Liver (tissue), 8 donors: ENCODE measurements at regions not wholly inside any gene's neighbourhood (a gene's known extent, or its start where the extent isn't known, plus 50 kb on each side); places are given as distances from the start of the nearest gene placed in this dataset.

Source experiments
- DNase-seq: peaks from one replicate; pipeline ENCODE4 v3.0.0-alpha.2; 2017; ENCODE audit warnings: low spot score
- H3K27ac ChIP-seq, 2 donors: one replicate each; pipeline ENCODE4 v1.7.0; 2013; ENCODE audit warnings: inconsistent platforms in 2 of 2, low read length in 2 of 2, control low read depth in 1 of 2, low read depth in 1 of 2, mild to moderate bottlenecking in 1 of 2
- H3K27me3 ChIP-seq, 4 donors: one replicate each; pipeline versions ENCODE4 v1.6.1 to v1.7.0; 2013; ENCODE audit warnings: low read length in 3 of 4, inconsistent platforms in 1 of 4, mild to moderate bottlenecking in 1 of 4, moderate library complexity in 1 of 4; ENCODE audit not compliant: control insufficient read depth in 4 of 4, insufficient read depth in 4 of 4
- H3K36me3 ChIP-seq, 4 donors: one replicate each; pipeline versions ENCODE4 v1.6.1 to v1.7.0; 2013; ENCODE audit warnings: low read length in 3 of 4, mild to moderate bottlenecking in 3 of 4, low read depth in 1 of 4, moderate library complexity in 1 of 4; ENCODE audit not compliant: control insufficient read depth in 4 of 4, insufficient read depth in 3 of 4
- H3K4me1 ChIP-seq, 4 donors: one replicate each; pipeline versions ENCODE4 v1.6.1 to v1.7.0; 2013; ENCODE audit warnings: low read length in 3 of 4, mild to moderate bottlenecking in 3 of 4, moderate library complexity in 1 of 4; ENCODE audit not compliant: control insufficient read depth in 4 of 4, insufficient read depth in 4 of 4
- H3K4me3 ChIP-seq, 3 donors: one replicate each; pipeline versions ENCODE4 v1.6.1 to v1.7.0; 2013; ENCODE audit warnings: low read length in 3 of 3, control low read depth in 1 of 3, low read depth in 1 of 3, mild to moderate bottlenecking in 1 of 3
- H3K9ac ChIP-seq, 2 donors: one replicate each; pipeline ENCODE4 v1.7.0; 2013; ENCODE audit warnings: low read length in 2 of 2, mild to moderate bottlenecking in 2 of 2, moderate library complexity in 2 of 2, control low read depth in 1 of 2, low read depth in 1 of 2
- H3K9me3 ChIP-seq, 4 donors: one replicate each; pipeline versions ENCODE4 v1.6.1 to v1.7.0; 2013; ENCODE audit warnings: low read length in 3 of 4; ENCODE audit not compliant: control insufficient read depth in 4 of 4
- EGR1 ChIP-seq, 2 donors: IDR thresholded peaks; 2 replicates each; pipeline ENCODE4 v1.6.1; 2016 to 2018; ENCODE audit warnings: antibody characterized with exemption in 2 of 2, low read depth in 2 of 2
- FOXA1 ChIP-seq: IDR thresholded peaks from 2 replicates; pipeline ENCODE4 v1.6.1; 2016; ENCODE audit warnings: antibody characterized with exemption
- FOXA2 ChIP-seq: IDR thresholded peaks from 2 replicates; pipeline ENCODE4 v1.6.1; 2016; ENCODE audit warnings: antibody characterized with exemption
- GABPA ChIP-seq, 2 donors: IDR thresholded peaks in 1 of 2; conservative IDR thresholded peaks in 1 of 2; 2 replicates each; pipeline ENCODE4 v1.6.1; 2016; ENCODE audit warnings: antibody characterized with exemption in 2 of 2, mild to moderate bottlenecking in 1 of 2, moderate library complexity in 1 of 2
- HNF4A ChIP-seq, 2 donors: conservative IDR thresholded peaks; 2 replicates each; pipeline ENCODE4 v1.6.1; 2016; ENCODE audit warnings: antibody characterized with exemption in 2 of 2, mild to moderate bottlenecking in 2 of 2
- HNF4G ChIP-seq: IDR thresholded peaks from 2 replicates; pipeline ENCODE4 v1.6.1; 2016; ENCODE audit warnings: antibody characterized with exemption
- JUND ChIP-seq, 2 donors: IDR thresholded peaks; 2 replicates each; pipeline ENCODE4 v1.6.1; 2016; ENCODE audit warnings: antibody characterized with exemption in 2 of 2
- RAD21 ChIP-seq, 2 donors: IDR thresholded peaks; 2 replicates each; pipeline ENCODE4 v1.6.1; 2016; ENCODE audit warnings: antibody characterized with exemption in 2 of 2, mild to moderate bottlenecking in 2 of 2
- RXRA ChIP-seq, 2 donors: IDR thresholded peaks; 2 replicates each; pipeline ENCODE4 v1.6.1; 2017 to 2018; ENCODE audit warnings: antibody characterized with exemption in 2 of 2, mild to moderate bottlenecking in 1 of 2
- SP1 ChIP-seq: IDR thresholded peaks from 2 replicates; pipeline ENCODE4 v1.6.1; 2018; ENCODE audit warnings: antibody characterized with exemption, mild to moderate bottlenecking
- YY1 ChIP-seq: IDR thresholded peaks from 2 replicates; pipeline ENCODE4 v1.6.1; 2016; ENCODE audit warnings: antibody characterized with exemption, mild to moderate bottlenecking
- ZBTB33 ChIP-seq: IDR thresholded peaks from 2 replicates; pipeline ENCODE4 v1.6.1; 2016; ENCODE audit warnings: antibody characterized with exemption
- WGBS: extraction: QIAGEN DNeasy Blood & Tissue Kit; methylation state at CpG from one replicate; pipeline ENCODE4 v1.1.7; 2013; 5-methylcytosine and 5-hydroxymethylcytosine counted together
- TF ChIP-seq, protein P1 (sequence below): IDR thresholded peaks from 2 replicates; pipeline ENCODE4 v1.6.1; 2016; ENCODE audit warnings: antibody characterized with exemption
- TF ChIP-seq, protein P2 (sequence below): fragments of 150-350 bp; IDR thresholded peaks from 2 replicates; pipeline ENCODE4 v1.5.1; 2017; ENCODE audit warnings: improper control_type of control experiment, low read depth, low read length; ENCODE audit not compliant: missing input control
- donor health status: healthy.
- donor health status: healthy.
- donor health status: healthy.
- donor health status: healthy.
- donor health status: healthy.

- TF ChIP-seq ZBTB33 (no peak), SP1 (no peak), HNF4A (conservative IDR thresholded peaks at IDR 0.05) (no peak), RXRA (IDR thresholded peaks at IDR 0.05) (no peak), HNF4G (no peak), EGR1 (IDR thresholded peaks at IDR 0.05; ENCODE audit: low read depth in 2 of 2) (no peak)
- TF ChIP-seq, protein P1, sequence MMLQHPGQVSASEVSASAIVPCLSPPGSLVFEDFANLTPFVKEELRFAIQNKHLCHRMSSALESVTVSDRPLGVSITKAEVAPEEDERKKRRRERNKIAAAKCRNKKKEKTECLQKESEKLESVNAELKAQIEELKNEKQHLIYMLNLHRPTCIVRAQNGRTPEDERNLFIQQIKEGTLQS = no peak
These were observed 127.3 kb upstream of the MAGEB16 start (continued) for GRCh38 chrX:35670889-35671288.

- 64% methylated on average over 2 of the region's 2 CpGs for WGBS
These were observed 123.0 kb upstream of the MAGEB16 start for GRCh38 chrX:35675151-35675550.

More at GRCh38 chrX:35675151-35675550, 123.0 kb upstream of the MAGEB16 start:
- TF ChIP-seq, protein P1 = no peak
- TF ChIP-seq SP1 (no peak), HNF4G (no peak), GABPA (IDR thresholded peaks at IDR 0.05 in 1 of 2, conservative IDR thresholded peaks at IDR 0.05 in 1 of 2) (no peak), ZBTB33 (no peak), FOXA2 (no peak), JUND (IDR thresholded peaks at IDR 0.05) (no peak), YY1 (no peak), FOXA1 (no peak), RAD21 (IDR thresholded peaks at IDR 0.05) (no peak), RXRA (IDR thresholded peaks at IDR 0.05) (no peak), EGR1 (IDR thresholded peaks at IDR 0.05; ENCODE audit: low read depth in 2 of 2) (no peak)
- TF ChIP-seq, protein P2, sequence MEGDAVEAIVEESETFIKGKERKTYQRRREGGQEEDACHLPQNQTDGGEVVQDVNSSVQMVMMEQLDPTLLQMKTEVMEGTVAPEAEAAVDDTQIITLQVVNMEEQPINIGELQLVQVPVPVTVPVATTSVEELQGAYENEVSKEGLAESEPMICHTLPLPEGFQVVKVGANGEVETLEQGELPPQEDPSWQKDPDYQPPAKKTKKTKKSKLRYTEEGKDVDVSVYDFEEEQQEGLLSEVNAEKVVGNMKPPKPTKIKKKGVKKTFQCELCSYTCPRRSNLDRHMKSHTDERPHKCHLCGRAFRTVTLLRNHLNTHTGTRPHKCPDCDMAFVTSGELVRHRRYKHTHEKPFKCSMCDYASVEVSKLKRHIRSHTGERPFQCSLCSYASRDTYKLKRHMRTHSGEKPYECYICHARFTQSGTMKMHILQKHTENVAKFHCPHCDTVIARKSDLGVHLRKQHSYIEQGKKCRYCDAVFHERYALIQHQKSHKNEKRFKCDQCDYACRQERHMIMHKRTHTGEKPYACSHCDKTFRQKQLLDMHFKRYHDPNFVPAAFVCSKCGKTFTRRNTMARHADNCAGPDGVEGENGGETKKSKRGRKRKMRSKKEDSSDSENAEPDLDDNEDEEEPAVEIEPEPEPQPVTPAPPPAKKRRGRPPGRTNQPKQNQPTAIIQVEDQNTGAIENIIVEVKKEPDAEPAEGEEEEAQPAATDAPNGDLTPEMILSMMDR = no peak
- no peak overlapping the region for H3K4me3 ChIP-seq
- no peaks in the 10 kb centered on the region for H3K4me1 ChIP-seq
- H3K36me3 ChIP-seq = no peaks in the 10 kb centered on the region
- no peak overlapping the region for H3K27ac ChIP-seq
- no peak overlapping the region for H3K9ac ChIP-seq
- H3K9me3 ChIP-seq = no peaks in the 10 kb centered on the region
- no peaks in the 10 kb centered on the region for H3K27me3 ChIP-seq
- no peak for DNase-seq
